AG10803 (cell line): ENCODE measurements at regions not wholly inside any gene's neighbourhood (a gene's known extent, or its start where the extent isn't known, plus 50 kb on each side); places are given as distances from the start of the nearest gene placed in this dataset.

Experiments used
- DNase-seq: peaks from one replicate; pipeline ENCODE4 v3.0.0; 2010; ENCODE audit warnings: low read depth
- H3K4me3 ChIP-seq: 2 replicates; pipeline ENCODE4 v1.5.1; 2011; ENCODE audit warnings: mild to moderate bottlenecking, low read length, control low read depth
- TF ChIP-seq, protein P1 (sequence below): conservative IDR thresholded peaks from 2 replicates; pipeline ENCODE4 v1.5.1; 2011; ENCODE audit warnings: mild to moderate bottlenecking, low read length, control low read depth, inconsistent platforms

- H3K4me3 ChIP-seq = peak overlapping the region; percentile 29
- TF ChIP-seq, protein P1, sequence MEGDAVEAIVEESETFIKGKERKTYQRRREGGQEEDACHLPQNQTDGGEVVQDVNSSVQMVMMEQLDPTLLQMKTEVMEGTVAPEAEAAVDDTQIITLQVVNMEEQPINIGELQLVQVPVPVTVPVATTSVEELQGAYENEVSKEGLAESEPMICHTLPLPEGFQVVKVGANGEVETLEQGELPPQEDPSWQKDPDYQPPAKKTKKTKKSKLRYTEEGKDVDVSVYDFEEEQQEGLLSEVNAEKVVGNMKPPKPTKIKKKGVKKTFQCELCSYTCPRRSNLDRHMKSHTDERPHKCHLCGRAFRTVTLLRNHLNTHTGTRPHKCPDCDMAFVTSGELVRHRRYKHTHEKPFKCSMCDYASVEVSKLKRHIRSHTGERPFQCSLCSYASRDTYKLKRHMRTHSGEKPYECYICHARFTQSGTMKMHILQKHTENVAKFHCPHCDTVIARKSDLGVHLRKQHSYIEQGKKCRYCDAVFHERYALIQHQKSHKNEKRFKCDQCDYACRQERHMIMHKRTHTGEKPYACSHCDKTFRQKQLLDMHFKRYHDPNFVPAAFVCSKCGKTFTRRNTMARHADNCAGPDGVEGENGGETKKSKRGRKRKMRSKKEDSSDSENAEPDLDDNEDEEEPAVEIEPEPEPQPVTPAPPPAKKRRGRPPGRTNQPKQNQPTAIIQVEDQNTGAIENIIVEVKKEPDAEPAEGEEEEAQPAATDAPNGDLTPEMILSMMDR = no peak
- DNase-seq = peak; percentile 99
Observed at GRCh38 chr5:54743997-54744788, 226.6 kb downstream of the SNX18 start.

- TF ChIP-seq, protein P1 = no peak
- peak overlapping the region; percentile 29 for H3K4me3 ChIP-seq
- no peak for DNase-seq
Observed at GRCh38 chr5:54743581-54743980, 226.0 kb downstream of the SNX18 start.

- TF ChIP-seq, protein P1 = peak; percentile 38; the same call in 1 of the 2 replicates
- no peak overlapping the region for H3K4me3 ChIP-seq
- DNase-seq = peak; percentile 63
Observed at GRCh38 chr5:54742417-54742891, 224.9 kb downstream of the SNX18 start.

GRCh38 chr5:54741711-54742110, 224.2 kb downstream of the SNX18 start:
- TF ChIP-seq, protein P1 = no peak
- DNase-seq = no peak
- H3K4me3 ChIP-seq = no peak overlapping the region

- no peak overlapping the region for H3K4me3 ChIP-seq
- no peak for DNase-seq
- TF ChIP-seq, protein P1 = no peak
Observed at GRCh38 chr5:54740141-54740540, 222.6 kb downstream of the SNX18 start.

DNA sequence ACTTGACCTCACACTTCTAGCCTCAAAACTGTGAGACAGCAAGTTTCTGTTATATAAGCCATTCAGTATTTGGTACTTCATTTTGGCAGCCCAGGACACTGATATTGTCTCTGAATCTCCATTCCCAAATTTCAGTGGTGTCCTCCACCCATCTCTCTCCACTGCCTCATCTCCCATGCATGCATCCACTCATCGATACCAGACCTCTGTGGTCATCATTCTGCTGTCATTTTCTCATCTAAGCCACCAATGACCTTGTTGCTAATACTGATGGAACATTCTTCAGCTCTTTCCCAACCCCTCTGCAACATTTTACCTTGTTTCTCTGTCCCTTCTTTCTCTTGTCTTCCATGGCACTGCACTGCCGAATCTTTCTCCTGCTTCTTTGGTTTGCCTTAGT, 221.8 kb downstream of the SNX18 start:
- TF ChIP-seq, protein P1 = no peak
- DNase-seq = peak; percentile 27
- no peak overlapping the region for H3K4me3 ChIP-seq

DNA sequence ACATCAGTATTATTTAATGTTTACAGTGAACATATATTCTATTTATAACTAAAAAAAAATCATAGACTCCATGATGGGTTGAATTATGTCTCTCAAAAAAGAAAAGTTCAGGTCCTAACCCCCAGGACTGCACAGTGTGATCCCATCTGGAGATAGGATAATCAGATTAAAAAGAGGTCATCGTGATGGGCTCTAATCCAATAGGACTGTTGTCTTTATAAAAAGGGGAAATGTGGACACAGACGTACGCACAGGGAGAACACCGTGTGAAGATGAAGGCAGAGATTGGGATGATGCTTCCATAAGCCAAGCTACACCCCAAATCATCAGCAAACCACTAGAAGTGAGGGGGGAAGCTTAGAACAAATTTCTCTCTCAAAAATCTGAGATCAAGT, 221.4 kb downstream of the SNX18 start:
- DNase-seq = no peak
- H3K4me3 ChIP-seq = no peak overlapping the region
- TF ChIP-seq, protein P1 = no peak
